Left renal pelvis (tissue), 4 donors: ENCODE measurements at regions not wholly inside any gene's neighbourhood (a gene's known extent, or its start where the extent isn't known, plus 50 kb on each side); places are given as distances from the start of the nearest gene placed in this dataset.
"Not testable (repeated sequence)": the region's sequence is repeated elsewhere in the genome, so short reads cannot be mapped to it uniquely, and the experiment has no call there.

Source experiments
- DNase-seq, 4 donors: peaks; one replicate each; pipeline ENCODE4 v3.0.0-alpha.2; 2013; ENCODE audit warnings: low read depth in 4 of 4, low spot score in 3 of 4

- no peak for DNase-seq
Observed at GRCh38 chr4:34878961-34879360, 1365.4 kb downstream of the ARAP2 start.

GRCh38 chr4:34880246-34880645 lies 1364.1 kb downstream of the ARAP2 start:
- DNase-seq: no peak

- DNase-seq: no peak
Observed at GRCh38 chr4:34891892-34892291, 1352.4 kb downstream of the ARAP2 start.

GRCh38 chr4:34893382-34893781 lies 1350.9 kb downstream of the ARAP2 start:
- no peak for DNase-seq

- DNase-seq: no peak
Observed at GRCh38 chr4:34920032-34920431, 1324.3 kb downstream of the ARAP2 start.

GRCh38 chr4:34921391-34921790 lies 1322.9 kb downstream of the ARAP2 start:
- no peak for DNase-seq

GRCh38 chr4:34922325-34922724 lies 1322.0 kb downstream of the ARAP2 start:
- DNase-seq: no peak

GRCh38 chr4:34932591-34932990 lies 1311.7 kb downstream of the ARAP2 start:
- DNase-seq: no peak

- DNase-seq: no peak
Observed at GRCh38 chr4:34935739-34936138, 1308.6 kb downstream of the ARAP2 start.

GRCh38 chr4:34939073-34939472 lies 1305.2 kb downstream of the ARAP2 start:
- no peak for DNase-seq

GRCh38 chr4:34943741-34944386 lies 1300.5 kb downstream of the ARAP2 start:
- no peak for DNase-seq

GRCh38 chr4:34950926-34951325 lies 1293.4 kb downstream of the ARAP2 start:
- peak in 2 of 4 donors; percentile 3 to 7 for DNase-seq

GRCh38 chr4:34953145-34953799 lies 1291.0 kb downstream of the ARAP2 start:
- DNase-seq: no peak

GRCh38 chr4:34964613-34965012 lies 1279.7 kb downstream of the ARAP2 start:
- no peak for DNase-seq

- no peak for DNase-seq
Observed at GRCh38 chr4:34972189-34972588, 1272.1 kb downstream of the ARAP2 start.

GRCh38 chr4:34973650-34974312 lies 1270.5 kb downstream of the ARAP2 start:
- no peak for DNase-seq

GRCh38 chr4:34974313-34974680 lies 1270.0 kb downstream of the ARAP2 start:
- DNase-seq: no peak

- not testable (repeated sequence) for DNase-seq
Observed at GRCh38 chr4:35021222-35021621, 1223.1 kb downstream of the ARAP2 start.

- no peak for DNase-seq
Observed at GRCh38 chr4:35025152-35025834, 1219.0 kb downstream of the ARAP2 start.

- DNase-seq: no peak
Observed at GRCh38 chr4:35038079-35038805, 1206.1 kb downstream of the ARAP2 start.

- DNase-seq: no peak
Observed at GRCh38 chr4:35038845-35039244, 1205.5 kb downstream of the ARAP2 start.
